KMS-11 (cell line): ENCODE measurements at regions not wholly inside any gene's neighbourhood (a gene's known extent, or its start where the extent isn't known, plus 50 kb on each side); places are given as distances from the start of the nearest gene placed in this dataset.

Experiments
- H2AFZ ChIP-seq: fragments of 200-600 bp; sonication (generic); 2 replicates; pipeline ENCODE4 v1.6.1; 2016; ENCODE audit warnings: antibody characterized with exemption, mixed run types, low read depth
- H3K27ac ChIP-seq: fragments of 200-600 bp; sonication (generic); 2 replicates; pipeline ENCODE4 v1.6.1; 2016; ENCODE audit warnings: mild to moderate bottlenecking, mixed run types
- H3K27me3 ChIP-seq: fragments of 200-600 bp; sonication (generic); 2 replicates; pipeline ENCODE4 v1.6.1; 2017; ENCODE audit warnings: mild to moderate bottlenecking, low read depth, mixed run types, moderate library complexity; ENCODE audit not compliant: insufficient read depth
- H3K36me3 ChIP-seq: fragments of 200-600 bp; sonication (generic); 2 replicates; pipeline ENCODE4 v1.6.1; 2017; ENCODE audit warnings: mild to moderate bottlenecking, mixed run types; ENCODE audit not compliant: insufficient read depth
- H3K4me1 ChIP-seq: fragments of 200-600 bp; sonication (generic); 2 replicates; pipeline ENCODE4 v1.6.1; 2016; ENCODE audit warnings: mild to moderate bottlenecking, low read depth, mixed run types; ENCODE audit not compliant: poor library complexity, severe bottlenecking
- H3K4me2 ChIP-seq: fragments of 200-600 bp; sonication (generic); 2 replicates; pipeline ENCODE4 v1.7.0; 2016; ENCODE audit warnings: mild to moderate bottlenecking, mixed run types
- H3K4me3 ChIP-seq: fragments of 200-600 bp; sonication (generic); IDR thresholded peaks from 2 replicates; pipeline ENCODE4 v1.6.1; 2017; ENCODE audit warnings: low read depth, low read length, mixed read lengths; ENCODE audit not compliant: insufficient read depth
- H3K79me2 ChIP-seq: fragments of 200-600 bp; sonication (generic); 2 replicates; pipeline ENCODE4 v1.6.1; 2016; ENCODE audit warnings: low read depth, mixed run types; ENCODE audit not compliant: insufficient read depth
- H3K9ac ChIP-seq: fragments of 200-600 bp; sonication (generic); 2 replicates; pipeline ENCODE4 v1.6.1; 2016; ENCODE audit warnings: mild to moderate bottlenecking, mixed run types
- H4K20me1 ChIP-seq: fragments of 200-600 bp; sonication (generic); 2 replicates; pipeline ENCODE4 v1.6.1; 2016; ENCODE audit warnings: mild to moderate bottlenecking, mixed run types; ENCODE audit not compliant: insufficient read depth
- CTCF ChIP-seq: fragments of 200-600 bp; sonication (generic); conservative IDR thresholded peaks from 2 replicates; pipeline ENCODE4 v1.6.1; 2017; ENCODE audit warnings: low read depth, mild to moderate bottlenecking, antibody characterized with exemption, low read length, moderate library complexity, mixed read lengths

GRCh38 chr13:22693691-22694090 lies 487.1 kb upstream of the SGCG start:
- Histone ChIP-seq H3K27ac (no peak overlapping the region), H3K79me2 (no peaks in the 10 kb centered on the region), H3K9ac (no peak overlapping the region), H3K4me3 (no peak overlapping the region), H3K36me3 (no peaks in the 10 kb centered on the region), H3K27me3 (no peaks in the 10 kb centered on the region), H3K4me1 (no peaks in the 10 kb centered on the region), H3K4me2 (no peak overlapping the region), H4K20me1 (no peaks in the 10 kb centered on the region), H2AFZ (no peak overlapping the region)
- TF ChIP-seq CTCF, result no peak

- Histone ChIP-seq H3K4me2 (no peak overlapping the region), H3K27me3 (no peaks in the 10 kb centered on the region), H4K20me1 (no peaks in the 10 kb centered on the region), H3K79me2 (no peaks in the 10 kb centered on the region), H3K9ac (no peak overlapping the region), H3K36me3 (no peaks in the 10 kb centered on the region), H3K4me3 (no peak overlapping the region), H3K4me1 (no peaks in the 10 kb centered on the region), H2AFZ (no peak overlapping the region), H3K27ac (no peak overlapping the region)
- TF ChIP-seq CTCF, result no peak
Observed at GRCh38 chr13:22696433-22696832, 484.3 kb upstream of the SGCG start.

DNA sequence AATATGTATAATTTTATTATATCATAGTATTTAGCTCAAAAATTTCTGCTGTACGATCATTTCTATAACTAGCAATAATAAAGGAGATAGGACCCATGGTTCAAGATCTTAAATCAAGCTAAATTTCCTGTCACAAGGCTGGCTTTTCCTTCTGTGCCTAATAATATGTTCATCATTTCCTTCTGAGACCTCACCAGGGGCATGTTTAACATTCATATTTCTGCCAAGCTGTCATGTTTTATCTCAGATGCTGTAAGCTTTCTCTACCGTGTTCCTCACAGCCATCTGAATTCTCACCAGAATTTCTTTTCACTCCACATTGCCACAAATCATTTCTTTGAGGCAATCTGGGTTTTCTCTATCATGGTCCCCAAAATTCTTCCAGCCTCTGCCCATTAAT lies 482.3 kb upstream of the SGCG start:
- H3K79me2 ChIP-seq, result no peaks in the 10 kb centered on the region
- H3K4me3 ChIP-seq, result no peak overlapping the region
- no peak overlapping the region for H3K9ac ChIP-seq
- TF ChIP-seq CTCF, result no peak
- no peaks in the 10 kb centered on the region for H3K27me3 ChIP-seq
- no peaks in the 10 kb centered on the region for H4K20me1 ChIP-seq
- no peaks in the 10 kb centered on the region for H3K4me1 ChIP-seq
- H3K36me3 ChIP-seq, result no peaks in the 10 kb centered on the region
- H3K27ac ChIP-seq, result no peak overlapping the region
- H3K4me2 ChIP-seq, result no peak overlapping the region
- H2AFZ ChIP-seq, result no peak overlapping the region

GRCh38 chr13:22700246-22700887 lies 480.4 kb upstream of the SGCG start:
- no peak overlapping the region for H3K27ac ChIP-seq
- no peaks in the 10 kb centered on the region for H3K36me3 ChIP-seq
- no peak overlapping the region for H2AFZ ChIP-seq
- no peaks in the 10 kb centered on the region for H3K4me1 ChIP-seq
- H4K20me1 ChIP-seq, result no peaks in the 10 kb centered on the region
- no peak overlapping the region for H3K4me3 ChIP-seq
- no peak overlapping the region for H3K9ac ChIP-seq
- no peaks in the 10 kb centered on the region for H3K79me2 ChIP-seq
- H3K27me3 ChIP-seq, result no peaks in the 10 kb centered on the region
- no peak for TF ChIP-seq CTCF
- H3K4me2 ChIP-seq, result no peak overlapping the region
